ENCODE measurements at regions not wholly inside any gene's neighbourhood (a gene's known extent, or its start where the extent isn't known, plus 50 kb on each side); places are given as distances from the start of the nearest gene placed in this dataset.
A peak's percentile ranks its signal among the peaks of the same experiment; 100 is the strongest.

DNA sequence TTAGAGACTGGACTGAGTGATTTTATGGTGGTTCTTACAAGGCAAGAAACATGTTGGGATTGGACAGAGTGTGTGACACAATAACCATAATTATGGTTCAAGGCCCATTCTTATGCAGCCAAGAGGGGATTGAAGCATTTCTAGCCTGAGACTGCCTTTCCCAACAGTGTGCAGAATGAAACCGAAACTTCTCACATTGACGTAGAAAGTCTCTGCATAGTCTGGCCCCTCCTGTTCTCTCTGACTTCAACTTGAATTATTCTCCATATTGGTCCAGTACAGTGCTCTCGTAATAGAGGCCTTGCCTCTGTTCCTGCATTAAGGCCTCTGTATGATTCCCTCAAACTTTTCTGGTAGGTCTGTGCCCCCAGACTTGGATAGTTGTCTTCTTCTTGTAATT is 138.3 kb downstream of the DIPK2A start:
- DNase-seq (ENCODE audit: low read depth): no peak
- TF ChIP-seq, protein P1, sequence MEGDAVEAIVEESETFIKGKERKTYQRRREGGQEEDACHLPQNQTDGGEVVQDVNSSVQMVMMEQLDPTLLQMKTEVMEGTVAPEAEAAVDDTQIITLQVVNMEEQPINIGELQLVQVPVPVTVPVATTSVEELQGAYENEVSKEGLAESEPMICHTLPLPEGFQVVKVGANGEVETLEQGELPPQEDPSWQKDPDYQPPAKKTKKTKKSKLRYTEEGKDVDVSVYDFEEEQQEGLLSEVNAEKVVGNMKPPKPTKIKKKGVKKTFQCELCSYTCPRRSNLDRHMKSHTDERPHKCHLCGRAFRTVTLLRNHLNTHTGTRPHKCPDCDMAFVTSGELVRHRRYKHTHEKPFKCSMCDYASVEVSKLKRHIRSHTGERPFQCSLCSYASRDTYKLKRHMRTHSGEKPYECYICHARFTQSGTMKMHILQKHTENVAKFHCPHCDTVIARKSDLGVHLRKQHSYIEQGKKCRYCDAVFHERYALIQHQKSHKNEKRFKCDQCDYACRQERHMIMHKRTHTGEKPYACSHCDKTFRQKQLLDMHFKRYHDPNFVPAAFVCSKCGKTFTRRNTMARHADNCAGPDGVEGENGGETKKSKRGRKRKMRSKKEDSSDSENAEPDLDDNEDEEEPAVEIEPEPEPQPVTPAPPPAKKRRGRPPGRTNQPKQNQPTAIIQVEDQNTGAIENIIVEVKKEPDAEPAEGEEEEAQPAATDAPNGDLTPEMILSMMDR (IDR thresholded peaks at IDR 0.05; ENCODE audit: insufficient read depth, low read length, severe bottlenecking): no peak
- Histone ChIP-seq H3K4me3 (ENCODE audit: low read depth, low read length) (no peak overlapping the region), H3K36me3 (ENCODE audit: control insufficient read depth, insufficient read depth, low read length) (no peaks in the 10 kb centered on the region), H3K27me3 (ENCODE audit: control insufficient read depth, insufficient read depth, low read length) (no peaks in the 10 kb centered on the region)
- no peak for FAIRE-seq

DNA sequence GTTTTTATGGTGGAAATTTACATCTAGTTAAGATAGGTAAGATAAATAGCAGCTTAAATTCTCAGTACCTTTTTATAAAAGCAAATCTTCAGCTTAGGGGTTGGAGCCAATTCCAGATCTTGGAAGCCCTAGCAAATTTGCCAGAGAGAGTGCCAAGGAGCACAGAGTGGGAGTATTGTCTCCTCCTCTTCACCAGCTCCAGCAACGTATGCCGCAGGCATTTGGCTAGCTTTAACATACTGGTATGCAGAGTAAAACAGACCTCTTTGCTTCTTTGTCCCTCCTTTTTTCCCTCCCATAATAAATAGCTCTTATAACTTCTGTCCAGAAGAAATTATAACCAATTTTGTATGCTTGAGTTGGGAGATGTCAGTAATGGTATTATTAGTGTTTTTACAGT is 140.4 kb downstream of the DIPK2A start:
- Histone ChIP-seq H3K36me3 (ENCODE audit: control insufficient read depth, insufficient read depth, low read length) (no peaks in the 10 kb centered on the region), H3K4me3 (ENCODE audit: low read depth, low read length) (no peak overlapping the region), H3K27me3 (ENCODE audit: control insufficient read depth, insufficient read depth, low read length) (no peaks in the 10 kb centered on the region)
- no peak for DNase-seq (ENCODE audit: low read depth)
- no peak for FAIRE-seq
- TF ChIP-seq, protein P1 (IDR thresholded peaks at IDR 0.05; ENCODE audit: insufficient read depth, low read length, severe bottlenecking): no peak

DNA sequence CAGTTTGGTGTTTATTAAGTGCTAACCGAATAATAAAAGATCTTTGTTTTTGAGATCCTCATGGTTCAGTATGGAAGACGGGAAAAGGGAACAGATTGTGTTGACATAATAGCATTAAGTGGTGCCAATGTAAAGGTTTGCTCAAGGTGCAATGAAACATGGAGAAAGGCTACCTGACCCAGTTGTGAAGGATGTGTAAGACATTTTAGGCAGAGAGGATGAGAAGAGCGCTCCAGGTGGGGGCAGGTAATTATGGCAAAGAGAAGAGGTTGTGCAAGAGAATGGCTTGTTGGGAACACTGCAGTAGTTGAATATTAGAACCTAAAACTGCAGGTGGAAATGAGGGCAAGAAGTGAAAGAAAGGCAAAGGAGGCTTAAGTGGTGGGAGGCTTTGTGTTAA is 140.8 kb downstream of the DIPK2A start:
- TF ChIP-seq, protein P1 (IDR thresholded peaks at IDR 0.05; ENCODE audit: insufficient read depth, low read length, severe bottlenecking): peak; percentile 7
- DNase-seq (ENCODE audit: low read depth) (no peak), FAIRE-seq (no peak)
- Histone ChIP-seq H3K27me3 (ENCODE audit: control insufficient read depth, insufficient read depth, low read length) (no peaks in the 10 kb centered on the region), H3K4me3 (ENCODE audit: low read depth, low read length) (no peak overlapping the region), H3K36me3 (ENCODE audit: control insufficient read depth, insufficient read depth, low read length) (no peaks in the 10 kb centered on the region)

DNA sequence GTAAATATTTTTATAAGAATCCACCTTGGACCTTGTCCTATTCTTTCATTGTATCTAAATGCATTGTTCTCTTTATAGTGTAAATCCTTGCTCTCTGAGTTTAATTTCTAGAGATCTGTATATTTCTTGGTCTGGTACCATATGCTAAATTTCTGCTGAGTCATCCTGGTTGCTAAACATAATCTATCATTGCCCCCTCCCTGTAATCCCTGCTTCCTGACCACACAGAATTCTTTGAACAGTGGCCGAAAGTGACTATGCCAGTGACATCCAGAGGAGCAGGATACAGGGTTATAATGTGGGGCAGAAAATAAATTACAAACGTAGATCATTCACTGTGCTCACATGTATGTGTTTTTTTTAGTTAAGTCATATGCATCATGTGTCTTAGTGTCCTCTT is 143.1 kb downstream of the DIPK2A start:
- Histone ChIP-seq H3K4me3 (ENCODE audit: low read depth, low read length) (no peak overlapping the region), H3K27me3 (ENCODE audit: control insufficient read depth, insufficient read depth, low read length) (no peaks in the 10 kb centered on the region), H3K36me3 (ENCODE audit: control insufficient read depth, insufficient read depth, low read length) (no peaks in the 10 kb centered on the region)
- FAIRE-seq: no peak
- DNase-seq (ENCODE audit: low read depth): no peak
- TF ChIP-seq, protein P1 (IDR thresholded peaks at IDR 0.05; ENCODE audit: insufficient read depth, low read length, severe bottlenecking): no peak

DNA sequence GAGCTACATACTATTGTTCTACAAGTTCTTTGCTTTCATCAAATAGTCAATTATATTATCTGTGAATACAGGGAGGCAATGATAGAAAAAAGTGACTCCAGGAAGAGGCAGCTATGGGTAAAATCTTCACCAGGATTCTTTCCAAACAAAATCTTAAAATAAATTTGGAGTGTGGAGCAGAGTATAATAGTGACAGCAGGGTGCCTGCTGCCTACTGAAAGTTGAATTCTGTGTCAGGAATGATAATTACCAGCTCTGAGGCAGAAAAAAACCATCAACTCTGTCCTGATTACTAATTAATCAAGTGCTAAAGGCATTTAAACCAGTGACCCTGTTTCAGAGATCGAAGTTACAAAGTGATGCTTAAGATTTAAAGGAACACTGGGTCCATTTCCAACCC is 148.0 kb downstream of the DIPK2A start:
- Histone ChIP-seq H3K27me3 (ENCODE audit: control insufficient read depth, insufficient read depth, low read length) (no peaks in the 10 kb centered on the region), H3K36me3 (ENCODE audit: control insufficient read depth, insufficient read depth, low read length) (no peaks in the 10 kb centered on the region), H3K4me3 (ENCODE audit: low read depth, low read length) (no peak overlapping the region)
- FAIRE-seq (no peak), DNase-seq (ENCODE audit: low read depth) (no peak)
- TF ChIP-seq, protein P1 (IDR thresholded peaks at IDR 0.05; ENCODE audit: insufficient read depth, low read length, severe bottlenecking): no peak

DNA sequence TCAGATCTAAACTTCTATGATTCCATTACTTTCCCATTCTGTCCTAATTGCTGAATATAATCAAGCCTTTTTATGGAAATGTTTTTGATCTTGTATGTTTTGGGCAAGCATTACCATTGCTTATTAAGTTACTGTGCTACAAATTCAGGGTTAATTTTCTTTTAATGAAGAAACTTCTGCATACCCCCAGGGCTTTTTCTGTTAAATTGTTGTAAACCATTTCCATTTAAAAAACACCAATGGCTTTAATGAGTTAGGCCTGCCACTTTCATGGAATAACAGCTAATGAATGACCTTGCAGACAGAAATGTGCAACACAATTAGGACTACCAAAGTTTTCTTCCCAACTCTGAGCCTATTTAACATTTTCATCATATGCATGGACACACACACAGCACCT is 150.0 kb downstream of the DIPK2A start:
- no peaks in the 10 kb centered on the region for H3K36me3 ChIP-seq (ENCODE audit: control insufficient read depth, insufficient read depth, low read length)
- TF ChIP-seq, protein P1 (IDR thresholded peaks at IDR 0.05; ENCODE audit: insufficient read depth, low read length, severe bottlenecking): no peak
- H3K4me3 ChIP-seq (ENCODE audit: low read depth, low read length): no peak overlapping the region
- no peaks in the 10 kb centered on the region for H3K27me3 ChIP-seq (ENCODE audit: control insufficient read depth, insufficient read depth, low read length)
- no peak for FAIRE-seq
- no peak for DNase-seq (ENCODE audit: low read depth)
